H1 (cell line): ENCODE measurements at regions not wholly inside any gene's neighbourhood (a gene's known extent, or its start where the extent isn't known, plus 50 kb on each side); places are given as distances from the start of the nearest gene placed in this dataset.
"Not testable (repeated sequence)": the region's sequence is repeated elsewhere in the genome, so short reads cannot be mapped to it uniquely, and the experiment has no call there.

Experiments used
- CTCF ChIA-PET: fragments of 300-600 bp; sonication (Branson Sonifier 250); formaldehyde crosslinking; loops from one replicate; lab custom pipeline; 2021; ENCODE audit not compliant: partially characterized antibody; lab: Charles Lee
- POLR2A ChIA-PET: fragments of 300-600 bp; sonication (Branson Sonifier 250); formaldehyde crosslinking; loops from one replicate; lab custom pipeline; 2021; ENCODE audit warnings: inconsistent platforms; ENCODE audit not compliant: partially characterized antibody; lab: Charles Lee
- DNase-seq, 2 experiments: peaks; one replicate each; pipeline versions ENCODE4 v3.0.0 to v3.0.0-alpha.2; 2010 to 2022; ENCODE audit warnings: low spot score in 2 of 2, low read depth in 1 of 2, mixed read lengths in 1 of 2
- FAIRE-seq: peaks from 2 replicates; lab custom pipeline; 2011; peaks lifted over from hg19 to GRCh38; lab: Jason Lieb, UNC
- H2AFZ ChIP-seq: 2 replicates; pipeline ENCODE4 v1.8.1; 2012; ENCODE audit warnings: low read length, inconsistent platforms
- H2AK5ac ChIP-seq: 2 replicates; pipeline ENCODE4 v1.6.1; 2013; ENCODE audit warnings: low read depth, low read length
- H2BK120ac ChIP-seq: replicated peaks from 2 replicates; pipeline ENCODE3; 2013; ENCODE audit warnings: low read depth, low read length, inconsistent platforms
- H2BK12ac ChIP-seq: 2 replicates; pipeline ENCODE4 v1.6.1; 2013; ENCODE audit warnings: low read depth, low read length
- H2BK15ac ChIP-seq: 2 replicates; pipeline ENCODE4 v1.6.1; 2013; ENCODE audit warnings: low read length
- H2BK20ac ChIP-seq: 2 replicates; pipeline ENCODE4 v1.6.1; 2013; ENCODE audit warnings: low read length
- H2BK5ac ChIP-seq: 2 replicates; pipeline ENCODE4 v1.6.1; 2013; ENCODE audit warnings: low read depth, low read length
- H3K14ac ChIP-seq: 2 replicates; pipeline ENCODE4 v1.6.1; 2013; ENCODE audit warnings: inconsistent platforms; ENCODE audit not compliant: insufficient read length
- H3K18ac ChIP-seq: 2 replicates; pipeline ENCODE4 v1.6.1; 2013; ENCODE audit warnings: low read length; ENCODE audit errors: extremely low read depth
- H3K23ac ChIP-seq: 2 replicates; pipeline ENCODE4 v1.6.1; 2013; ENCODE audit warnings: inconsistent platforms; ENCODE audit not compliant: insufficient read length
- H3K23me2 ChIP-seq: 2 replicates; pipeline ENCODE4 v1.6.1; 2013; ENCODE audit warnings: low read depth, low read length
- H3K27ac ChIP-seq: 2 replicates; pipeline ENCODE4 v1.6.1; 2011; ENCODE audit warnings: low read depth, low read length, inconsistent platforms
- H3K27me3 ChIP-seq, 4 experiments: replicated peaks in 1 of 4; 1 replicate in 1 of 4; 2 replicates in 3 of 4; pipeline versions ENCODE4 v1.6.1 to v1.8.1; 2011 to 2013; ENCODE audit warnings: low read length in 3 of 4, mild to moderate bottlenecking in 3 of 4, inconsistent platforms in 2 of 4, mixed read lengths in 2 of 4, moderate library complexity in 1 of 4; ENCODE audit not compliant: control insufficient read depth in 3 of 4, insufficient read depth in 3 of 4; ENCODE audit errors: extremely low read depth in 1 of 4
- H3K36me3 ChIP-seq, 4 experiments: 2 replicates each; pipeline versions ENCODE4 v1.6.1 to v1.8.1; 2011 to 2013; ENCODE audit warnings: mild to moderate bottlenecking in 4 of 4, low read length in 3 of 4, moderate library complexity in 2 of 4, control low read depth in 1 of 4, inconsistent platforms in 1 of 4; ENCODE audit not compliant: insufficient read depth in 4 of 4, control insufficient read depth in 2 of 4
- H3K4ac ChIP-seq: replicated peaks from 2 replicates; pipeline ENCODE3; 2013; ENCODE audit warnings: low read length, low read depth, mixed read lengths, inconsistent platforms; ENCODE audit not compliant: insufficient read length
- H3K4me1 ChIP-seq, 4 experiments: replicated peaks in 1 of 4; 1 replicate in 1 of 4; 2 replicates in 3 of 4; pipeline versions ENCODE4 v1.6.1 to v1.8.1; 2011 to 2013; ENCODE audit warnings: low read length in 3 of 4, inconsistent platforms in 2 of 4, mixed read lengths in 1 of 4; ENCODE audit not compliant: insufficient read depth in 4 of 4, control insufficient read depth in 3 of 4
- H3K4me2 ChIP-seq, 2 experiments: 2 replicates each; pipeline versions ENCODE4 v1.6.1 to v1.8.1; 2011 to 2013; ENCODE audit warnings: low read depth in 2 of 2, low read length in 2 of 2, control low read depth in 1 of 2, inconsistent platforms in 1 of 2, mild to moderate bottlenecking in 1 of 2; ENCODE audit not compliant: insufficient read depth in 1 of 2
- H3K4me3 ChIP-seq, 4 experiments: fragments of 200-600, 300-600 bp in 1 of 4; sonication (generic), shearing (Covaris generic), sonication (Bioruptor Twin) in 1 of 4; 2 replicates each; pipeline versions ENCODE4 v1.5.1 to v1.8.1; 2011 to 2016; ENCODE audit warnings: low read length in 4 of 4, low read depth in 3 of 4, control low read depth in 2 of 4, inconsistent platforms in 2 of 4, mild to moderate bottlenecking in 2 of 4, mixed read lengths in 1 of 4, moderate library complexity in 1 of 4; ENCODE audit not compliant: insufficient read depth in 2 of 4; ENCODE audit errors: extremely low read depth in 1 of 4
- H3K56ac ChIP-seq: replicated peaks from 2 replicates; pipeline ENCODE3; 2013; ENCODE audit warnings: low read depth, mild to moderate bottlenecking, mixed read lengths, low read length, inconsistent platforms; ENCODE audit not compliant: insufficient read length
- H3K79me1 ChIP-seq: 2 replicates; pipeline ENCODE4 v1.6.1; 2013; ENCODE audit warnings: low read depth, low read length, control low read depth
- H3K79me2 ChIP-seq, 2 experiments: 2 replicates each; pipeline versions ENCODE4 v1.6.1 to v1.8.1; 2012 to 2013; ENCODE audit warnings: low read length in 2 of 2, mild to moderate bottlenecking in 2 of 2, inconsistent platforms in 1 of 2; ENCODE audit not compliant: insufficient read depth in 2 of 2, control insufficient read depth in 1 of 2
- H3K9ac ChIP-seq, 4 experiments: replicated peaks in 1 of 4; 1 replicate in 1 of 4; 2 replicates in 3 of 4; pipeline versions ENCODE4 v1.6.1 to v1.8.1; 2011 to 2013; ENCODE audit warnings: low read depth in 3 of 4, low read length in 3 of 4, control low read depth in 2 of 4, mild to moderate bottlenecking in 2 of 4, moderate library complexity in 2 of 4, inconsistent platforms in 1 of 4; ENCODE audit errors: extremely low read depth in 1 of 4
- H3K9me3 ChIP-seq, 2 experiments: 2 replicates each; pipeline versions ENCODE4 v1.6.1 to v1.8.1; 2012 to 2013; ENCODE audit warnings: mild to moderate bottlenecking in 2 of 2, moderate library complexity in 2 of 2, control low read depth in 1 of 2, inconsistent platforms in 1 of 2, low read depth in 1 of 2, low read length in 1 of 2, mixed read lengths in 1 of 2; ENCODE audit not compliant: insufficient read depth in 2 of 2
- H4K20me1 ChIP-seq, 2 experiments: replicated peaks in 1 of 2; 2 replicates each; pipeline versions ENCODE3 to v1.8.1; 2011 to 2013; ENCODE audit warnings: inconsistent platforms in 2 of 2, low read length in 2 of 2, mild to moderate bottlenecking in 1 of 2; ENCODE audit not compliant: insufficient read depth in 2 of 2, control insufficient read depth in 1 of 2
- H4K5ac ChIP-seq: 2 replicates; pipeline ENCODE4 v1.6.1; 2013; ENCODE audit warnings: low read length, low read depth, mixed read lengths, inconsistent platforms; ENCODE audit not compliant: insufficient read length
- H4K8ac ChIP-seq: 2 replicates; pipeline ENCODE4 v1.8.0; 2013; ENCODE audit warnings: mild to moderate bottlenecking, moderate library complexity, low read length, inconsistent platforms; ENCODE audit not compliant: insufficient read depth; ENCODE audit errors: extremely low read depth
- H4K91ac ChIP-seq: replicated peaks from 2 replicates; pipeline ENCODE3; 2013; ENCODE audit warnings: low read length, mixed read lengths, inconsistent platforms; ENCODE audit not compliant: insufficient read length
- WGBS, 2 experiments: shearing (Covaris generic) in 1 of 2; methylation state at CpG; one replicate each; pipeline versions ENCODE4 v1.1.6 to v1.1.7; 2013 to 2015; ENCODE audit warnings: low lambda C conversion rate in 2 of 2, mixed read lengths in 2 of 2, inconsistent platforms in 1 of 2, low coverage in 1 of 2, missing lambda C conversion rate in 1 of 2; ENCODE audit not compliant: insufficient replicate concordance in 2 of 2, insufficient coverage in 1 of 2, insufficient read length in 1 of 2; ENCODE audit errors: extremely low coverage in 1 of 2, missing lambda C conversion rate in 1 of 2; 5-methylcytosine and 5-hydroxymethylcytosine counted together

DNA sequence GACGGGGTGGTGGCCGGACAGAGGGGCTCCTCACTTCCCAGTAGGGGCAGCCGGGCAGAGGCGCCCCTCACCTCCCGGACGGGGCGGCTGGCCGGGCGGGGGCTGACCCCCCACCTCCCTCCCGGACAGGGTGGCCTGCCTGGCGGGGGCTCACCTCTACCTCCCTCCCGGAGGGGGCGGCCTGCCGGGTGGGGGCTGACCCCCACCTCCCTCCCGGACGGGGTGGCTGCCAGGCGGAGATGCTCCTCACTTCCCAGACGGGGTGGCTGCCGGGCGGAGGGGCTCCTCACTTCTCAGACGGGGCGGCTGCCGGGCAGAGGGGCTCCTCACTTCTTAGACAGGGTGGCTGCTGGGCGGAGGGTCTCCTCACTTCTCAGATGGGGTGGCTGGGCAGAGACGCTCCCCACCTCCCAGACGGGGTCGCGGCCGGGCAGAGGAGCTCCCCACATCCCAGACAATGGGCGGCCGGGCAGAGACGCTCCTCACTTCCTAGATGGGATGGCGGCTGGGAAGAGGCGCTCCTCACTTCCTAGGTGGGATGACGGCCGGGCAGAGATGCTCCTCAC is 239.8 kb downstream of the AASDHPPT start:
- 93% methylated on average over 7 of the region's 36 CpGs; no CpG with 5 or more reads in 1 of the 2 experiments for WGBS, 2 experiments
- H3K14ac ChIP-seq, H2BK5ac ChIP-seq, H4K20me1 ChIP-seq, H3K9ac ChIP-seq, H3K23ac ChIP-seq, H3K79me2 ChIP-seq, H2AFZ ChIP-seq, H4K8ac ChIP-seq, H4K5ac ChIP-seq, H3K4me3 ChIP-seq, H3K4ac ChIP-seq, H3K4me2 ChIP-seq, H3K4me1 ChIP-seq, DNase-seq, H2BK20ac ChIP-seq, H2AK5ac ChIP-seq, H3K18ac ChIP-seq, H2BK120ac ChIP-seq, H2BK12ac ChIP-seq, H3K23me2 ChIP-seq, POLR2A ChIA-PET, H3K27ac ChIP-seq, H3K36me3 ChIP-seq, H3K27me3 ChIP-seq, H4K91ac ChIP-seq, H2BK15ac ChIP-seq, FAIRE-seq, H3K56ac ChIP-seq, H3K79me1 ChIP-seq: not testable (repeated sequence)
- CTCF ChIA-PET = interaction anchor here (1.1 to 2.3 kb wide), 2 partner anchors 29 to 41 kb away, joined by 3 to 4 read pairs; no protein-coding TSS in a partner anchor
- peaks cover 14 to 21% of the 10 kb centered on the region in 2 experiments; a peak in 3 of 4 replicates for H3K9me3 ChIP-seq
